ENCODE measurements at regions not wholly inside any gene's neighbourhood (a gene's known extent, or its start where the extent isn't known, plus 50 kb on each side); places are given as distances from the start of the nearest gene placed in this dataset.

DNA sequence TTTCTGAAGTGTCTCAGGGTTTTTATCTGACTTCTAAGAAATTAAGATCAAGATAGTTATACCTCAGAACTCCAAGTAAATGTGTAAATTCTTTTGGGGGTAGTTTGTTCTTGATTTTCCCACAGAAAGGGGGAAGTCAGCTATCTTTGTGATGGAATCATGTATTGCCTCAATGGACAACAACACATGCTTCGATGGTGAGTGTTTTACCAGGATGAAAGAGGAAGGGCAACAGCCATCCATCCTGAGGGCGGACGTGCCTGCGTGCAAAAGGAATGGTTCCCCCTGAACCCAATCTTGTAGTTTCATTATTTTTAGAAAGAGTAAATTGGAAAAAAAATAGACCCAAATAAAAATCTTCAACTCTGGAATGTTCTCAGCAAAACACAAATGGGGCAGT is 67.2 kb upstream of the ZPBP start:
- TF ChIP-seq, protein P1, sequence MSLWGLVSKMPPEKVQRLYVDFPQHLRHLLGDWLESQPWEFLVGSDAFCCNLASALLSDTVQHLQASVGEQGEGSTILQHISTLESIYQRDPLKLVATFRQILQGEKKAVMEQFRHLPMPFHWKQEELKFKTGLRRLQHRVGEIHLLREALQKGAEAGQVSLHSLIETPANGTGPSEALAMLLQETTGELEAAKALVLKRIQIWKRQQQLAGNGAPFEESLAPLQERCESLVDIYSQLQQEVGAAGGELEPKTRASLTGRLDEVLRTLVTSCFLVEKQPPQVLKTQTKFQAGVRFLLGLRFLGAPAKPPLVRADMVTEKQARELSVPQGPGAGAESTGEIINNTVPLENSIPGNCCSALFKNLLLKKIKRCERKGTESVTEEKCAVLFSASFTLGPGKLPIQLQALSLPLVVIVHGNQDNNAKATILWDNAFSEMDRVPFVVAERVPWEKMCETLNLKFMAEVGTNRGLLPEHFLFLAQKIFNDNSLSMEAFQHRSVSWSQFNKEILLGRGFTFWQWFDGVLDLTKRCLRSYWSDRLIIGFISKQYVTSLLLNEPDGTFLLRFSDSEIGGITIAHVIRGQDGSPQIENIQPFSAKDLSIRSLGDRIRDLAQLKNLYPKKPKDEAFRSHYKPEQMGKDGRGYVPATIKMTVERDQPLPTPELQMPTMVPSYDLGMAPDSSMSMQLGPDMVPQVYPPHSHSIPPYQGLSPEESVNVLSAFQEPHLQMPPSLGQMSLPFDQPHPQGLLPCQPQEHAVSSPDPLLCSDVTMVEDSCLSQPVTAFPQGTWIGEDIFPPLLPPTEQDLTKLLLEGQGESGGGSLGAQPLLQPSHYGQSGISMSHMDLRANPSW (CRISPR knock-in tag; conservative IDR thresholded peaks at IDR 0.05; ENCODE audit: low read depth) = no peak
- TF ChIP-seq JUN (CRISPR knock-in tag; IDR thresholded peaks at IDR 0.05) = no peak
- TF ChIP-seq NR2C2 (CRISPR knock-in tag; IDR thresholded peaks at IDR 0.05) = no peak
- TF ChIP-seq, protein P2, sequence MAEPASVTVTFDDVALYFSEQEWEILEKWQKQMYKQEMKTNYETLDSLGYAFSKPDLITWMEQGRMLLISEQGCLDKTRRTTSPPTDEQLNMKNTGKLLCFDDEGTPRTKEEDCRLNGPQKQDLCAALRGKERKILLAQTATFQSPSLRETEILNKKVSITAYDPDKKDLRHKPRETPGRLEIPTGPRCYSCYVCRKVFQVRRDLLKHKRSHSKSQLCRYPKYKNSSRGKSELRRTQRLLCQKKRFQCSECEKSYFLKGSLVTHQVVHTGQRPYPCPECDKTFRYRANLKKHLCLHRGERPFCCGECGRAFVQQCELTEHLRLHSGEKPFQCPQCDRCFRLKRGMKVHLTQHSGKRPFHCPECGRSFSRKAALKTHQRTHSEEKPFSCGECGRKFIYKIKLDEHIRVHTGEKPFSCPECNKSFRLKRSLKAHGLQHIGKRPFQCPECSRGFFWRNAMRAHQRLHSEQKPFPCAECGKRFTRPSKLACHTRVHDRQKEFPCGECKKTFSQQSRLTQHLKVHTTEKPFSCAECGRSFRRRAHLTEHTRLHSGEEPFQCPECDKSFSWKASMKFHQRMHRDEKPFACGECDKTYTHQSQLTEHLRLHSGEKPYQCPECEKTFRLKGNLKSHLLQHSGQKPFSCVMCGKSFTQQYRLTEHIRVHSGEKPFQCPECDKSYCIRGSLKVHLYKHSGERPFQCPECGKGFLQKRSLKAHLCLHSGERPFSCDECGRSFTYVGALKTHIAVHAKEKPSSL (CRISPR knock-in tag; conservative IDR thresholded peaks at IDR 0.05) = no peak
- TF ChIP-seq, protein P3, sequence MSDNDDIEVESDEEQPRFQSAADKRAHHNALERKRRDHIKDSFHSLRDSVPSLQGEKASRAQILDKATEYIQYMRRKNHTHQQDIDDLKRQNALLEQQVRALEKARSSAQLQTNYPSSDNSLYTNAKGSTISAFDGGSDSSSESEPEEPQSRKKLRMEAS (CRISPR knock-in tag; IDR thresholded peaks at IDR 0.05) = no peak
- TF ChIP-seq, protein P4, sequence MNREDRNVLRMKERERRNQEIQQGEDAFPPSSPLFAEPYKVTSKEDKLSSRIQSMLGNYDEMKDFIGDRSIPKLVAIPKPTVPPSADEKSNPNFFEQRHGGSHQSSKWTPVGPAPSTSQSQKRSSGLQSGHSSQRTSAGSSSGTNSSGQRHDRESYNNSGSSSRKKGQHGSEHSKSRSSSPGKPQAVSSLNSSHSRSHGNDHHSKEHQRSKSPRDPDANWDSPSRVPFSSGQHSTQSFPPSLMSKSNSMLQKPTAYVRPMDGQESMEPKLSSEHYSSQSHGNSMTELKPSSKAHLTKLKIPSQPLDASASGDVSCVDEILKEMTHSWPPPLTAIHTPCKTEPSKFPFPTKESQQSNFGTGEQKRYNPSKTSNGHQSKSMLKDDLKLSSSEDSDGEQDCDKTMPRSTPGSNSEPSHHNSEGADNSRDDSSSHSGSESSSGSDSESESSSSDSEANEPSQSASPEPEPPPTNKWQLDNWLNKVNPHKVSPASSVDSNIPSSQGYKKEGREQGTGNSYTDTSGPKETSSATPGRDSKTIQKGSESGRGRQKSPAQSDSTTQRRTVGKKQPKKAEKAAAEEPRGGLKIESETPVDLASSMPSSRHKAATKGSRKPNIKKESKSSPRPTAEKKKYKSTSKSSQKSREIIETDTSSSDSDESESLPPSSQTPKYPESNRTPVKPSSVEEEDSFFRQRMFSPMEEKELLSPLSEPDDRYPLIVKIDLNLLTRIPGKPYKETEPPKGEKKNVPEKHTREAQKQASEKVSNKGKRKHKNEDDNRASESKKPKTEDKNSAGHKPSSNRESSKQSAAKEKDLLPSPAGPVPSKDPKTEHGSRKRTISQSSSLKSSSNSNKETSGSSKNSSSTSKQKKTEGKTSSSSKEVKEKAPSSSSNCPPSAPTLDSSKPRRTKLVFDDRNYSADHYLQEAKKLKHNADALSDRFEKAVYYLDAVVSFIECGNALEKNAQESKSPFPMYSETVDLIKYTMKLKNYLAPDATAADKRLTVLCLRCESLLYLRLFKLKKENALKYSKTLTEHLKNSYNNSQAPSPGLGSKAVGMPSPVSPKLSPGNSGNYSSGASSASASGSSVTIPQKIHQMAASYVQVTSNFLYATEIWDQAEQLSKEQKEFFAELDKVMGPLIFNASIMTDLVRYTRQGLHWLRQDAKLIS (CRISPR knock-in tag; IDR thresholded peaks at IDR 0.05; ENCODE audit: borderline replicate concordance) = no peak
- TF ChIP-seq, protein P5, sequence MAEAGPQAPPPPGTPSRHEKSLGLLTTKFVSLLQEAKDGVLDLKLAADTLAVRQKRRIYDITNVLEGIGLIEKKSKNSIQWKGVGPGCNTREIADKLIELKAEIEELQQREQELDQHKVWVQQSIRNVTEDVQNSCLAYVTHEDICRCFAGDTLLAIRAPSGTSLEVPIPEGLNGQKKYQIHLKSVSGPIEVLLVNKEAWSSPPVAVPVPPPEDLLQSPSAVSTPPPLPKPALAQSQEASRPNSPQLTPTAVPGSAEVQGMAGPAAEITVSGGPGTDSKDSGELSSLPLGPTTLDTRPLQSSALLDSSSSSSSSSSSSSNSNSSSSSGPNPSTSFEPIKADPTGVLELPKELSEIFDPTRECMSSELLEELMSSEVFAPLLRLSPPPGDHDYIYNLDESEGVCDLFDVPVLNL (CRISPR knock-in tag; IDR thresholded peaks at IDR 0.05; ENCODE audit: borderline replicate concordance, low read depth) = no peak
